ENCODE measurements at regions not wholly inside any gene's neighbourhood (a gene's known extent, or its start where the extent isn't known, plus 50 kb on each side); places are given as distances from the start of the nearest gene placed in this dataset.

- Histone ChIP-seq H3K9ac (ENCODE audit: low read length) (no peak overlapping the region), H3K27me3 (replicated peaks; ENCODE audit: insufficient read depth, low read length) (no peaks in the 10 kb centered on the region), H3K4me1 (ENCODE audit: low read length) (no peaks in the 10 kb centered on the region), H3K27ac (ENCODE audit: low read length) (no peak overlapping the region), H3K36me3 (replicated peaks; ENCODE audit: insufficient read depth, low read length) (no peaks in the 10 kb centered on the region), H3F3A (ENCODE audit: insufficient read depth, low read length) (no peaks in the 10 kb centered on the region), H3K9me2 (replicated peaks; ENCODE audit: insufficient read depth, low read length) (no peaks in the 10 kb centered on the region), H3K79me2 (ENCODE audit: low read length) (no peaks in the 10 kb centered on the region), H3K4me3 (ENCODE audit: low read length) (no peak overlapping the region), H4K20me1 (ENCODE audit: insufficient read depth, low read length) (no peaks in the 10 kb centered on the region), H2AFZ (ENCODE audit: low read length) (no peak overlapping the region), H3K4me2 (ENCODE audit: low read depth, low read length) (no peak overlapping the region), H3K9me3 (replicated peaks; ENCODE audit: insufficient read depth, low read length) (no peaks in the 10 kb centered on the region)
- no peak for TF ChIP-seq CTCF (IDR thresholded peaks at IDR 0.05; ENCODE audit: low read length)
- no peak for TF ChIP-seq EZH2 (optimal IDR thresholded peaks at IDR 0.05; ENCODE audit: low read depth, low read length)
- no peak for DNase-seq
Measured at GRCh38 chr11:91876746-91877145, 347.9 kb upstream of the FAT3 start.

GRCh38 chr11:91872243-91872642 lies 352.4 kb upstream of the FAT3 start:
- H2AFZ ChIP-seq (ENCODE audit: low read length), result no peak overlapping the region
- DNase-seq, result no peak

GRCh38 chr11:91871791-91872190 lies 352.8 kb upstream of the FAT3 start:
- H3K9me3 ChIP-seq (replicated peaks; ENCODE audit: insufficient read depth, low read length), result no peaks in the 10 kb centered on the region
- no peaks in the 10 kb centered on the region for H3K79me2 ChIP-seq (ENCODE audit: low read length)
- no peaks in the 10 kb centered on the region for H3K9me2 ChIP-seq (replicated peaks; ENCODE audit: insufficient read depth, low read length)
- no peak overlapping the region for H2AFZ ChIP-seq (ENCODE audit: low read length)
- no peaks in the 10 kb centered on the region for H3F3A ChIP-seq (ENCODE audit: insufficient read depth, low read length)
- H3K4me3 ChIP-seq (ENCODE audit: low read length), result no peak overlapping the region
- no peak for DNase-seq
- H3K27me3 ChIP-seq (replicated peaks; ENCODE audit: insufficient read depth, low read length), result no peaks in the 10 kb centered on the region
- H4K20me1 ChIP-seq (ENCODE audit: insufficient read depth, low read length), result no peaks in the 10 kb centered on the region
- TF ChIP-seq EZH2 (optimal IDR thresholded peaks at IDR 0.05; ENCODE audit: low read depth, low read length) (no peak), CTCF (IDR thresholded peaks at IDR 0.05; ENCODE audit: low read length) (no peak), EZH2phosphoT487 (IDR thresholded peaks at IDR 0.05; ENCODE audit: low read length) (no peak)
- H3K9ac ChIP-seq (ENCODE audit: low read length), result no peak overlapping the region
- H3K4me1 ChIP-seq (ENCODE audit: low read length), result no peaks in the 10 kb centered on the region
- H3K27ac ChIP-seq (ENCODE audit: low read length), result no peak overlapping the region
- H3K36me3 ChIP-seq (replicated peaks; ENCODE audit: insufficient read depth, low read length), result no peaks in the 10 kb centered on the region
- no peak overlapping the region for H3K4me2 ChIP-seq (ENCODE audit: low read depth, low read length)

More at GRCh38 chr11:91872243-91872642, 352.4 kb upstream of the FAT3 start:
- Histone ChIP-seq H3K4me3 (ENCODE audit: low read length) (no peak overlapping the region), H3K27me3 (replicated peaks; ENCODE audit: insufficient read depth, low read length) (no peaks in the 10 kb centered on the region), H3K79me2 (ENCODE audit: low read length) (no peaks in the 10 kb centered on the region), H3K9me2 (replicated peaks; ENCODE audit: insufficient read depth, low read length) (no peaks in the 10 kb centered on the region), H3K4me1 (ENCODE audit: low read length) (no peaks in the 10 kb centered on the region), H3K27ac (ENCODE audit: low read length) (no peak overlapping the region), H3K9ac (ENCODE audit: low read length) (no peak overlapping the region), H4K20me1 (ENCODE audit: insufficient read depth, low read length) (no peaks in the 10 kb centered on the region), H3K4me2 (ENCODE audit: low read depth, low read length) (no peak overlapping the region), H3F3A (ENCODE audit: insufficient read depth, low read length) (no peaks in the 10 kb centered on the region), H3K9me3 (replicated peaks; ENCODE audit: insufficient read depth, low read length) (no peaks in the 10 kb centered on the region), H3K36me3 (replicated peaks; ENCODE audit: insufficient read depth, low read length) (no peaks in the 10 kb centered on the region)
- no peak for TF ChIP-seq EZH2phosphoT487 (IDR thresholded peaks at IDR 0.05; ENCODE audit: low read length)
- no peak for TF ChIP-seq CTCF (IDR thresholded peaks at IDR 0.05; ENCODE audit: low read length)
- no peak for TF ChIP-seq EZH2 (optimal IDR thresholded peaks at IDR 0.05; ENCODE audit: low read depth, low read length)
